Tibial nerve (tissue), 4 donors: ENCODE measurements at regions not wholly inside any gene's neighbourhood (a gene's known extent, or its start where the extent isn't known, plus 50 kb on each side); places are given as distances from the start of the nearest gene placed in this dataset.

Source experiments
- EP300 ChIP-seq, 2 donors: sonication (generic); formaldehyde crosslinking; IDR thresholded peaks; one replicate each; pipeline ENCODE4 v1.6.1; 2017; ENCODE audit warnings: antibody characterized with exemption in 2 of 2, mild to moderate bottlenecking in 1 of 2
- POLR2A ChIP-seq, 2 donors: fragments of 450-650 bp; IDR thresholded peaks; one replicate each; pipeline ENCODE4 v1.6.1; 2017; ENCODE audit warnings: antibody characterized with exemption in 2 of 2, mild to moderate bottlenecking in 2 of 2, moderate library complexity in 2 of 2
- TF ChIP-seq, protein P1 (sequence below), 5 experiments: fragments of 200-600 bp in 3 of 5; fragments of 450-650 bp in 2 of 5; sonication (generic) in 3 of 5; IDR thresholded peaks; one replicate each; pipeline ENCODE4 v1.5.1; 2016 to 2019; ENCODE audit warnings: antibody characterized with exemption in 5 of 5, mild to moderate bottlenecking in 3 of 5, moderate library complexity in 2 of 5

DNA sequence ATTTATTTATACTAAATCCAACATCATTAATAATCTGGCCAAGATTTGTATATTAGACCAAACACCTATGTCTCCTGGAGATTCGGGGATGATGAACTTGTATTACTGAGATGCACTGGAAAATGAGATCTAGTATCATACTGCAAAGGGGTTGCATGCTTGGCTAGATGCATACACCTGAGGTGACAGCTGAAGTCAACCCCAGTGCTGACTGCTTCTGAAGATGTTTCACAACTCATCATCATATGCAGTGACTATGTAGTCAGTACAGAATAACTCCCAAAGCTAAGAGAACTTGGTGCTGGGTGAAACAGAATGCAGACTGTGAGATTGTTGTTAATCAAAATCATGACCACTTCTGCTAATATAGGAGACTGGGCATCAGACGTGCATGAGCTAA is 1114.2 kb downstream of the NSUN3 start:
- TF ChIP-seq, protein P1, sequence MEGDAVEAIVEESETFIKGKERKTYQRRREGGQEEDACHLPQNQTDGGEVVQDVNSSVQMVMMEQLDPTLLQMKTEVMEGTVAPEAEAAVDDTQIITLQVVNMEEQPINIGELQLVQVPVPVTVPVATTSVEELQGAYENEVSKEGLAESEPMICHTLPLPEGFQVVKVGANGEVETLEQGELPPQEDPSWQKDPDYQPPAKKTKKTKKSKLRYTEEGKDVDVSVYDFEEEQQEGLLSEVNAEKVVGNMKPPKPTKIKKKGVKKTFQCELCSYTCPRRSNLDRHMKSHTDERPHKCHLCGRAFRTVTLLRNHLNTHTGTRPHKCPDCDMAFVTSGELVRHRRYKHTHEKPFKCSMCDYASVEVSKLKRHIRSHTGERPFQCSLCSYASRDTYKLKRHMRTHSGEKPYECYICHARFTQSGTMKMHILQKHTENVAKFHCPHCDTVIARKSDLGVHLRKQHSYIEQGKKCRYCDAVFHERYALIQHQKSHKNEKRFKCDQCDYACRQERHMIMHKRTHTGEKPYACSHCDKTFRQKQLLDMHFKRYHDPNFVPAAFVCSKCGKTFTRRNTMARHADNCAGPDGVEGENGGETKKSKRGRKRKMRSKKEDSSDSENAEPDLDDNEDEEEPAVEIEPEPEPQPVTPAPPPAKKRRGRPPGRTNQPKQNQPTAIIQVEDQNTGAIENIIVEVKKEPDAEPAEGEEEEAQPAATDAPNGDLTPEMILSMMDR (IDR thresholded peaks at IDR 0.05): no peak
- TF ChIP-seq EP300 (IDR thresholded peaks at IDR 0.05) (no peak), POLR2A (IDR thresholded peaks at IDR 0.05) (no peak)
